GM23248 (cell line): ENCODE measurements at regions not wholly inside any gene's neighbourhood (a gene's known extent, or its start where the extent isn't known, plus 50 kb on each side); places are given as distances from the start of the nearest gene placed in this dataset.

Experiments used
- DNase-seq: peaks from one replicate; pipeline ENCODE4 v3.0.0-alpha.2; 2015
- H2AFZ ChIP-seq: fragments of 200-600 bp; sonication (generic); 2 replicates; pipeline ENCODE4 v1.6.1; 2016; ENCODE audit warnings: antibody characterized with exemption
- H3F3A ChIP-seq: fragments of 200-600 bp; sonication (generic); 2 replicates; pipeline ENCODE4 v1.6.1; 2016; ENCODE audit warnings: mild to moderate bottlenecking, antibody characterized with exemption, mixed run types; ENCODE audit not compliant: insufficient read depth
- H3K27ac ChIP-seq: fragments of 200-600 bp; sonication (generic); 2 replicates; pipeline ENCODE4 v1.5.1; 2016; ENCODE audit warnings: mild to moderate bottlenecking
- H3K27me3 ChIP-seq: fragments of 200-600 bp; sonication (generic); replicated peaks from 2 replicates; pipeline ENCODE4 v1.6.1; 2016; ENCODE audit warnings: mild to moderate bottlenecking; ENCODE audit not compliant: insufficient read depth
- H3K36me3 ChIP-seq: fragments of 200-600 bp; sonication (generic); 2 replicates; pipeline ENCODE4 v1.6.1; 2016; ENCODE audit warnings: low read depth, mild to moderate bottlenecking
- H3K4me1 ChIP-seq: fragments of 200-600 bp; sonication (generic); 2 replicates; pipeline ENCODE4 v1.6.1; 2016; ENCODE audit warnings: mild to moderate bottlenecking; ENCODE audit not compliant: insufficient read depth
- H3K4me2 ChIP-seq: fragments of 200-600 bp; sonication (generic); one replicate; pipeline ENCODE4 v1.6.1; 2016; ENCODE audit warnings: mild to moderate bottlenecking; ENCODE audit not compliant: unreplicated experiment
- H3K4me3 ChIP-seq: fragments of 200-600 bp; sonication (generic); 2 replicates; pipeline ENCODE4 v1.5.1; 2016; ENCODE audit warnings: mild to moderate bottlenecking
- H3K79me2 ChIP-seq: fragments of 200-600 bp; sonication (generic); 2 replicates; pipeline ENCODE4 v1.6.1; 2016; ENCODE audit warnings: mild to moderate bottlenecking; ENCODE audit not compliant: insufficient read depth
- H3K9ac ChIP-seq: fragments of 200-600 bp; sonication (generic); 2 replicates; pipeline ENCODE4 v1.6.1; 2016; ENCODE audit warnings: mild to moderate bottlenecking
- H3K9me2 ChIP-seq: fragments of 200-600 bp; sonication (generic); 2 replicates; pipeline ENCODE4 v1.6.1; 2016; ENCODE audit warnings: mixed run types, mild to moderate bottlenecking, moderate library complexity; ENCODE audit not compliant: insufficient read depth
- H3K9me3 ChIP-seq: fragments of 200-600 bp; sonication (generic); one replicate; pipeline ENCODE4 v1.6.1; 2017; ENCODE audit warnings: low read depth
- H4K20me1 ChIP-seq: fragments of 200-600 bp; sonication (generic); 2 replicates; pipeline ENCODE4 v1.6.0; 2016; ENCODE audit not compliant: insufficient read depth
- EZH2 ChIP-seq: fragments of 200-600 bp; sonication (generic); IDR thresholded peaks from 2 replicates; pipeline ENCODE4 v1.6.1; 2018; ENCODE audit warnings: antibody characterized with exemption, mild to moderate bottlenecking; ENCODE audit not compliant: insufficient read depth, poor library complexity, severe bottlenecking
- EZH2phosphoT487 ChIP-seq: fragments of 200-600 bp; sonication (generic); IDR thresholded peaks from 2 replicates; pipeline ENCODE4 v1.6.1; 2018; ENCODE audit warnings: antibody characterized with exemption, moderate library complexity, mild to moderate bottlenecking, low read depth; ENCODE audit not compliant: insufficient read depth
- WGBS, 2 experiments: methylation state at CpG; one replicate each; pipeline ENCODE4 v1.1.6; 2015 to 2017; ENCODE audit warnings: low lambda C conversion rate in 2 of 2, low coverage in 1 of 2; ENCODE audit errors: missing lambda C conversion rate in 2 of 2; 5-methylcytosine and 5-hydroxymethylcytosine counted together
- in situ Hi-C: fragments of 300-500 bp; cut with MboI; formaldehyde crosslinking; loops from 2 replicates; pipeline ENCODE4 v1.15.0; 2020

DNA sequence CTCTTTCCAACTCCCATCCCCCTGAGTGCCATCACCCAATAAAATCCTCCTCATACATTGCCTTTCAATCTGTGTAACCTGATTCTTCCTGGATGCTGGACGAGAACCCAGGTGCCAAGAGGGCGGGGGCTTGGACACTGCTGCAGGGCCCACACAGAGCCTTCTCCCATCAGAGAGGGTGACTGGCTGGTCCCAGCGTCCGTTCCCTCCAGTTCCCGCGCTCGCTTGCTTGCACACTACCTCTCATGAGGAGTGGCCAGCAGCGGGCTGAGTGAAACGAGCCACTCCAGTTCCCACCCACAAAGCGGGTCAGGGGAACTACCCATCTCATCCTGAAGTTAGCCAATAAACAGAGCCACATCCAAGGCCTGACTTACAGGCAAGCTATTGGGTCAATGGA lies 602.6 kb upstream of the ADAMTS16 start:
- TF ChIP-seq EZH2phosphoT487, result no peak
- no peak for TF ChIP-seq EZH2
- Histone ChIP-seq H3K9ac (no peak overlapping the region), H3K79me2 (no peaks in the 10 kb centered on the region), H3F3A (no peaks in the 10 kb centered on the region), H3K4me2 (no peak overlapping the region), H3K9me2 (no peaks in the 10 kb centered on the region), H3K27me3 (no peaks in the 10 kb centered on the region), H3K36me3 (no peaks in the 10 kb centered on the region), H4K20me1 (no peaks in the 10 kb centered on the region), H3K27ac (no peak overlapping the region), H3K4me3 (no peak overlapping the region), H3K4me1 (no peaks in the 10 kb centered on the region), H2AFZ (no peak overlapping the region), H3K9me3 (no peaks in the 10 kb centered on the region)
- in situ Hi-C loops, result no loop called here
- WGBS, 2 experiments, result 63 to 72% methylated on average over 10 of the region's 10 CpGs
- DNase-seq, result no peak

DNA sequence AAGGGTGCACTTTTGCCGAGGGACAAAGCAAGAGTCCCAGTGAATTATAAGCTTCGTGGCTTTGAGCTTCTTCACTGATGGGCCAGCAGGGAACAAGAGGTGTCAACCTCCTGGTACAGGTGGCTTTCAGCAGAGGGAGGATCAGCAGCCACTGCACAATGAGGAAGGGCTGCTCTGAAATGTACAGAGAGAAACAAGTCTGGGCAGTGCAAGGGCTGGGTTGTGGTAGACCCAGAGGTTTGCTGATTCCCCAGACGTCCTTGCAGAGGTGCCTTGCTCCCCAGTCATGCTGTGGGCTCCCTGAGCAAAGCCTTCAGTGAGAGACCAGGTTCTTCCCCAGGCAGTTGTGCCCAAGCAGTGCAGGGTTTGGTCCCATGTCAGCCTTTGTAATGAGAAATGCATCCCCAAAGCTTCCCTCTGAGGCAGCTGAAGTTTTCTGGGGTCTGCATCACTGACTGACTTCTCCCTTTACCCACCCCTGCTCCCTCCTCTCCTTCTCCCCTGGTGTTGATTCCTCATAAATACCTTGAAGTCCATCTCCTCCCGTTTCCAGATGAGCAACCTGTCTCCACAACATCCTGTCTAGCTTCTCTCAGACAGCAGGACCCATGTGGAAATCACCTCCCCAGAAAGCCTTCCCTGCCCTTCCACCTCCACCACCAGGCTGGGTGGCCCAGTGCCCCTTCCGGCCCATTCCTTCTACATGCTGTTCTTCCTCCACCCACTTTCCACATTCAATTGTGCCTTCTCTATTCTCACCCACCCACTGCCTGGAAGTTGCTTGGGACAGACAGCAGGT lies 599.6 kb upstream of the ADAMTS16 start:
- Histone ChIP-seq H3K4me2 (no peak overlapping the region), H3K4me3 (no peak overlapping the region), H3K36me3 (no peaks in the 10 kb centered on the region), H3K79me2 (no peaks in the 10 kb centered on the region), H2AFZ (no peak overlapping the region), H3K27me3 (no peaks in the 10 kb centered on the region), H4K20me1 (no peaks in the 10 kb centered on the region), H3K9me3 (no peaks in the 10 kb centered on the region), H3K4me1 (no peaks in the 10 kb centered on the region), H3K9me2 (no peaks in the 10 kb centered on the region), H3K27ac (no peak overlapping the region), H3F3A (no peaks in the 10 kb centered on the region), H3K9ac (no peak overlapping the region)
- 34 to 39% methylated on average over 5 of the region's 5 CpGs for WGBS, 2 experiments
- in situ Hi-C loops, result no loop called here
- DNase-seq, result no peak
- TF ChIP-seq EZH2phosphoT487 (no peak), EZH2 (no peak)

DNA sequence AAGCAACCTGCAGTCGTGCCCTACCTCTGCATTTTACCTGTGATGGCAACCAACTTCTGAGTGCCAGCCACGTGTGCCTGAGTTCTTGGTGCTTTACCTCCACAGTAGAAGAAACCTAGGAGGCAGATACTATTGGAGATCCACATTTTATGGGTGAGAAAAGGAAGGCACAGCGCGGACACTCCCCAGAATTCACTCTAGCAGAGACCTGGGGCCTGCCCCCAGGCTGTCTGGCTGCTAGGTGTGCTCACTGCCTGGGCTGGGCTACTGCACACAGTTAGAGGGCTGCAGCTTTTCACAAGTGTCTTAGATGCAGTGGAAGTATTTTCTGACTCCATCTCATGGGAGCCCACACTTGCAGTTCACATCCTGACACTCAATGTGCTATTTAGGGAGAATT lies 598.8 kb upstream of the ADAMTS16 start:
- Histone ChIP-seq H3K4me3 (no peak overlapping the region), H3K27ac (no peak overlapping the region), H4K20me1 (no peaks in the 10 kb centered on the region), H3K79me2 (no peaks in the 10 kb centered on the region), H3K27me3 (no peaks in the 10 kb centered on the region), H3K9me3 (no peaks in the 10 kb centered on the region), H3K4me1 (no peaks in the 10 kb centered on the region), H3K9me2 (no peaks in the 10 kb centered on the region), H3K9ac (no peak overlapping the region), H2AFZ (no peak overlapping the region), H3K4me2 (no peak overlapping the region), H3F3A (no peaks in the 10 kb centered on the region), H3K36me3 (no peaks in the 10 kb centered on the region)
- WGBS, 2 experiments, result 32 to 33% methylated on average over 4 of the region's 4 CpGs
- in situ Hi-C loops, result no loop called here
- DNase-seq, result no peak
- no peak for TF ChIP-seq EZH2
- no peak for TF ChIP-seq EZH2phosphoT487

DNA sequence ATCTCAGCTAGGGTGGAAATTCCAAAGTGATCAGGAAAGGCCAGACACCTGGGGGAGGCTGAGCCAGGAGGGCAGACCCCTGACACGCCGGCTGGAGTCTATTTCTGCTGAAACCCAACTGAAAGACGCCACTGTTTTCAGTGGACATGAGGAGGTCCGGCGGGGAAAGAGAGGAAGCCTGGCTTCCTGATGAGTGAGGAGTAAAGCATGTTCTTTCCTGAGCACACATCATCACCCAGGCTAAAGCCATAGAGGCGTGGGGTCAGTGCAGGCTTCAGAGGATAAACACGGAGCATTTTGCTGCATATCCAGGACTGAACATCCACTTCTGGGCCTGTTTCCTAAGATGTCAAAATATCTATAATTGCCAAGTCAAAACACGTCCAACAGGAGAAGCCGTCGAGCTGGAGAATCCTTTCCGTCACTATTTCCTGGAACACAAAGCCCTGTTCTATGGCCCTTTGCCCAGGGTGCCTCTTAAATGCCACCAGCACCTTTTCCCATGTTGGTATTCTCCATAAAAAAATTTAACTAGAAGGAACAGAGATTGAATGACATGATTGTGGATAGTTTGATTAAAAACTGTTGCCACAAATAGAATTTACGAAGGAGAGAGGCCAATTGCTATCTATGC lies 597.9 kb upstream of the ADAMTS16 start:
- 7 to 13% methylated on average over 12 of the region's 12 CpGs for WGBS, 2 experiments

More for the DNA sequence above, 597.9 kb upstream of the ADAMTS16 start:
- Histone ChIP-seq H4K20me1 (no peaks in the 10 kb centered on the region), H3K79me2 (no peaks in the 10 kb centered on the region), H3K4me2 (no peak overlapping the region), H3K27me3 (no peaks in the 10 kb centered on the region), H3K9ac (no peak overlapping the region), H3K36me3 (no peaks in the 10 kb centered on the region), H2AFZ (no peak overlapping the region), H3K9me2 (no peaks in the 10 kb centered on the region), H3F3A (no peaks in the 10 kb centered on the region), H3K4me1 (no peaks in the 10 kb centered on the region), H3K9me3 (no peaks in the 10 kb centered on the region), H3K27ac (no peak overlapping the region), H3K4me3 (no peak overlapping the region)
- TF ChIP-seq EZH2phosphoT487 (no peak), EZH2 (no peak)
- in situ Hi-C loops, result no loop called here
- DNase-seq, result no peak
